HEK293 (cell line): ENCODE measurements at regions not wholly inside any gene's neighbourhood (a gene's known extent, or its start where the extent isn't known, plus 50 kb on each side); places are given as distances from the start of the nearest gene placed in this dataset.

Experiments used
- CTCF ChIA-PET: fragments of 350-600 bp; formaldehyde crosslinking; extraction: SDS; loops from one replicate; lab custom pipeline; 2021; ENCODE audit warnings: antibody characterized with exemption; lab: Yijun Ruan, JAX
- POLR2A ChIA-PET: fragments of 300-600 bp; formaldehyde crosslinking; extraction: SDS; loops from one replicate; lab custom pipeline; 2020; ENCODE audit warnings: antibody characterized with exemption, inconsistent platforms; lab: Yijun Ruan, JAX
- H3K27ac ChIP-seq: fragments of 200-500 bp; sonication (Bioruptor generic); 2 replicates; pipeline ENCODE4 v1.5.1; 2014; ENCODE audit warnings: low read depth, low read length, control low read depth, inconsistent platforms; ENCODE audit errors: extremely low read depth
- H3K36me3 ChIP-seq, 2 experiments: fragments of 200-500 bp in 1 of 2; sonication (Bioruptor generic) in 1 of 2; 1 replicate in 1 of 2; 2 replicates in 1 of 2; pipeline ENCODE4 v1.5.1; 2014 to 2017; ENCODE audit warnings: inconsistent platforms in 2 of 2, low read length in 2 of 2; ENCODE audit not compliant: control insufficient read depth in 2 of 2, insufficient read depth in 1 of 2
- H3K4me1 ChIP-seq: fragments of 200-500 bp; sonication (Bioruptor generic); 2 replicates; pipeline ENCODE4 v1.5.1; 2014; ENCODE audit warnings: mild to moderate bottlenecking, low read length, inconsistent platforms; ENCODE audit not compliant: control insufficient read depth, insufficient read depth
- H3K4me3 ChIP-seq: 2 replicates; pipeline ENCODE4 v1.5.1; 2011; ENCODE audit warnings: low read depth, mild to moderate bottlenecking, control low read depth, low read length, moderate library complexity
- H3K9me3 ChIP-seq: fragments of 200-500 bp; sonication (Bioruptor generic); 2 replicates; pipeline ENCODE4 v1.5.1; 2014; ENCODE audit warnings: low read depth, low read length, inconsistent platforms; ENCODE audit not compliant: control insufficient read depth, insufficient read depth
- ELK4 ChIP-seq: IDR thresholded peaks from 2 replicates; pipeline ENCODE4 v1.6.1; 2011; ENCODE audit warnings: mild to moderate bottlenecking, low read depth, low read length, borderline replicate concordance
- GLIS1 ChIP-seq: fragments of 450-650 bp; formaldehyde crosslinking; IDR thresholded peaks from 2 replicates; pipeline ENCODE4 v1.5.1; 2016; ENCODE audit warnings: missing biosample characterization, missing genetic modification characterization
- GLIS2 ChIP-seq: fragments of 450-650 bp; formaldehyde crosslinking; IDR thresholded peaks from 2 replicates; pipeline ENCODE4 v1.5.1; 2016; ENCODE audit warnings: missing biosample characterization, missing genetic modification characterization
- PBX3 ChIP-seq: sonication (generic); formaldehyde crosslinking; IDR thresholded peaks from 2 replicates; pipeline ENCODE4 v1.8.1; 2022; ENCODE audit warnings: mild to moderate bottlenecking, moderate library complexity, missing genetic modification reagents
- SETDB1 ChIP-seq: IDR thresholded peaks from one replicate; pipeline ENCODE4 v1.6.1; 2017; ENCODE audit warnings: mild to moderate bottlenecking, low read length, moderate library complexity, mixed read lengths; ENCODE audit not compliant: insufficient read length
- WT1 ChIP-seq: fragments of 450-650 bp; formaldehyde crosslinking; IDR thresholded peaks from 2 replicates; pipeline ENCODE4 v1.5.1; 2016; ENCODE audit warnings: missing biosample characterization, missing genetic modification characterization
- ZBTB10 ChIP-seq: fragments of 450-650 bp; formaldehyde crosslinking; IDR thresholded peaks from 2 replicates; pipeline ENCODE4 v1.5.1; 2016; ENCODE audit warnings: missing biosample characterization, missing genetic modification characterization
- ZBTB8A ChIP-seq: fragments of 450-650 bp; formaldehyde crosslinking; IDR thresholded peaks from 2 replicates; pipeline ENCODE4 v1.5.1; 2016; ENCODE audit warnings: missing biosample characterization, missing genetic modification characterization
- ZFP69B ChIP-seq: fragments of 450-650 bp; formaldehyde crosslinking; IDR thresholded peaks from 2 replicates; pipeline ENCODE4 v1.5.1; 2016; ENCODE audit warnings: missing biosample characterization, missing genetic modification characterization
- ZNF133 ChIP-seq: fragments of 450-650 bp; formaldehyde crosslinking; IDR thresholded peaks from 2 replicates; pipeline ENCODE4 v1.5.1; 2016; ENCODE audit warnings: missing biosample characterization, missing genetic modification characterization
- ZNF16 ChIP-seq: fragments of 450-650 bp; formaldehyde crosslinking; IDR thresholded peaks from 2 replicates; pipeline ENCODE4 v1.5.1; 2016; ENCODE audit warnings: low read depth, missing biosample characterization, missing genetic modification characterization
- ZNF18 ChIP-seq: fragments of 450-650 bp; formaldehyde crosslinking; IDR thresholded peaks from 2 replicates; pipeline ENCODE4 v1.5.1; 2016; ENCODE audit warnings: missing biosample characterization, missing genetic modification characterization
- ZNF221 ChIP-seq: fragments of 450-650 bp; formaldehyde crosslinking; IDR thresholded peaks from 2 replicates; pipeline ENCODE4 v1.5.1; 2017; ENCODE audit warnings: missing biosample characterization, missing genetic modification characterization, borderline replicate concordance
- ZNF248 ChIP-seq: fragments of 450-650 bp; formaldehyde crosslinking; IDR thresholded peaks from 2 replicates; pipeline ENCODE4 v1.5.1; 2017; ENCODE audit warnings: missing biosample characterization, missing genetic modification characterization
- ZNF266 ChIP-seq: fragments of 450-650 bp; formaldehyde crosslinking; IDR thresholded peaks from 2 replicates; pipeline ENCODE4 v1.5.1; 2016; ENCODE audit warnings: missing biosample characterization, missing genetic modification characterization, low read depth
- ZNF292 ChIP-seq: fragments of 450-650 bp; formaldehyde crosslinking; IDR thresholded peaks from 2 replicates; pipeline ENCODE4 v1.5.1; 2016; ENCODE audit warnings: low read depth, missing biosample characterization, missing genetic modification characterization, borderline replicate concordance
- ZNF302 ChIP-seq: fragments of 450-650 bp; formaldehyde crosslinking; IDR thresholded peaks from 2 replicates; pipeline ENCODE4 v1.5.1; 2016; ENCODE audit warnings: missing biosample characterization, missing genetic modification characterization, low read depth
- ZNF394 ChIP-seq: fragments of 450-650 bp; formaldehyde crosslinking; IDR thresholded peaks from 2 replicates; pipeline ENCODE4 v1.5.1; 2016; ENCODE audit warnings: missing biosample characterization, missing genetic modification characterization, mild to moderate bottlenecking, moderate library complexity, borderline replicate concordance
- ZNF473 ChIP-seq: fragments of 450-650 bp; formaldehyde crosslinking; IDR thresholded peaks from 2 replicates; pipeline ENCODE4 v1.5.1; 2017; ENCODE audit warnings: missing biosample characterization, missing genetic modification characterization
- ZNF610 ChIP-seq: fragments of 450-650 bp; formaldehyde crosslinking; IDR thresholded peaks from 2 replicates; pipeline ENCODE4 v1.5.1; 2016; ENCODE audit warnings: missing biosample characterization, missing genetic modification characterization, borderline replicate concordance
- ZNF670 ChIP-seq: fragments of 450-650 bp; formaldehyde crosslinking; IDR thresholded peaks from 2 replicates; pipeline ENCODE4 v1.5.1; 2016; ENCODE audit warnings: missing biosample characterization, missing genetic modification characterization, low read depth
- ZNF692 ChIP-seq: fragments of 450-650 bp; formaldehyde crosslinking; IDR thresholded peaks from 2 replicates; pipeline ENCODE4 v1.5.1; 2016; ENCODE audit warnings: missing biosample characterization, missing genetic modification characterization
- ZNF707 ChIP-seq: fragments of 450-650 bp; formaldehyde crosslinking; IDR thresholded peaks from 2 replicates; pipeline ENCODE4 v1.5.1; 2016; ENCODE audit warnings: missing biosample characterization, missing genetic modification characterization
- ZNF768 ChIP-seq: fragments of 450-650 bp; formaldehyde crosslinking; IDR thresholded peaks from 2 replicates; pipeline ENCODE4 v1.5.1; 2018; ENCODE audit warnings: missing biosample characterization, mild to moderate bottlenecking, missing genetic modification characterization
- ZNF776 ChIP-seq: fragments of 450-650 bp; formaldehyde crosslinking; IDR thresholded peaks from 2 replicates; pipeline ENCODE4 v1.5.0; 2017; ENCODE audit warnings: missing biosample characterization, missing genetic modification characterization, borderline replicate concordance
- ZNF830 ChIP-seq: fragments of 450-650 bp; IDR thresholded peaks from 2 replicates; pipeline ENCODE4 v1.5.0; 2018; ENCODE audit warnings: missing biosample characterization, missing genetic modification characterization, low read depth, mild to moderate bottlenecking, moderate library complexity

- Histone ChIP-seq H3K9me3 (no peaks in the 10 kb centered on the region), H3K4me1 (peaks cover 3% of the 10 kb centered on the region; the same call in 1 of the 2 replicates), H3K27ac (no peak overlapping the region), H3K4me3 (no peak overlapping the region), H3K36me3 (no peaks in the 10 kb centered on the region)
- POLR2A ChIA-PET, result no interaction called here
- CTCF ChIA-PET, result no interaction called here
- peak; percentile 65 for TF ChIP-seq SETDB1
- no peak for TF ChIP-seq ZNF830 (tag by site-specific recombination)
- TF ChIP-seq ZNF707 (tag by site-specific recombination), result no peak
Measured at GRCh38 chr2:12610314-12610713, 106.4 kb upstream of the TRIB2 start.

GRCh38 chr2:12612168-12612567 is 104.6 kb upstream of the TRIB2 start:
- CTCF ChIA-PET, result no interaction called here
- no peak for TF ChIP-seq ZNF292 (tag by site-specific recombination)
- TF ChIP-seq ZNF302, result no peak
- TF ChIP-seq ZNF133 (tag by site-specific recombination), result no peak
- TF ChIP-seq ZNF266, result no peak
- TF ChIP-seq ELK4, result no peak
- TF ChIP-seq GLIS1 (tag by site-specific recombination), result no peak
- TF ChIP-seq ZNF18 (tag by site-specific recombination), result no peak
- no peak for TF ChIP-seq ZNF768 (tag by site-specific recombination)
- no peak for TF ChIP-seq GLIS2 (tag by site-specific recombination)
- no peak for TF ChIP-seq ZNF394
- TF ChIP-seq ZNF248 (tag by site-specific recombination), result no peak
- TF ChIP-seq ZNF473 (tag by site-specific recombination), result no peak
- no peak overlapping the region for H3K27ac ChIP-seq
- no peaks in the 10 kb centered on the region for H3K36me3 ChIP-seq
- no peaks in the 10 kb centered on the region for H3K4me1 ChIP-seq
- no peak overlapping the region for H3K4me3 ChIP-seq
- POLR2A ChIA-PET, result no interaction called here
- H3K9me3 ChIP-seq, result no peaks in the 10 kb centered on the region

- H3K27ac ChIP-seq, result no peak overlapping the region
- no peaks in the 10 kb centered on the region for H3K9me3 ChIP-seq
- ChIA-PET CTCF (interaction anchor here (0.9 kb wide), 1 partner anchor 394 kb away, joined by 3 read pairs; no protein-coding TSS in a partner anchor), POLR2A (no interaction called here)
- no peaks in the 10 kb centered on the region for H3K4me1 ChIP-seq
- no peaks in the 10 kb centered on the region for H3K36me3 ChIP-seq
- H3K4me3 ChIP-seq, result no peak overlapping the region
- TF ChIP-seq ZNF248 (tag by site-specific recombination), result no peak
- no peak for TF ChIP-seq ZNF610 (tag by site-specific recombination)
- TF ChIP-seq ZBTB8A (tag by site-specific recombination), result no peak
- no peak for TF ChIP-seq ZNF221 (tag by site-specific recombination)
- TF ChIP-seq WT1 (tag by site-specific recombination), result no peak
- TF ChIP-seq ZBTB10 (tag by site-specific recombination), result no peak
- no peak for TF ChIP-seq ZNF776 (tag by site-specific recombination)
- TF ChIP-seq ZNF670 (tag by site-specific recombination), result no peak
- TF ChIP-seq ZNF16 (tag by site-specific recombination), result no peak
- no peak for TF ChIP-seq ZNF692 (tag by site-specific recombination)
- no peak for TF ChIP-seq ZFP69B (tag by site-specific recombination)
- TF ChIP-seq PBX3 (CRISPR knock-in tag), result no peak
Measured at GRCh38 chr2:12612671-12613070, 104.1 kb upstream of the TRIB2 start.
